ENCODE measurements at regions not wholly inside any gene's neighbourhood (a gene's known extent, or its start where the extent isn't known, plus 50 kb on each side); places are given as distances from the start of the nearest gene placed in this dataset. TPM values are rescaled to one million over a fixed set of nuclear protein-coding genes. Genes with fewer than 3 reads are reported as not detected.

GRCh38 chr18:33803636-33804035 lies 225.6 kb downstream of the ASXL3 start:
- ChIA-PET CTCF (no interaction called here), POLR2A (no interaction called here)
- Histone ChIP-seq H3K36me3 (ENCODE audit: control insufficient read depth, insufficient read depth, low read length) (no peaks in the 10 kb centered on the region), H3K4me3 (ENCODE audit: low read depth, low read length) (no peak overlapping the region), H3K27me3 (ENCODE audit: control insufficient read depth, insufficient read depth, low read length) (no peaks in the 10 kb centered on the region)
- no peak for TF ChIP-seq CTCF (IDR thresholded peaks at IDR 0.05; ENCODE audit: insufficient read depth, low read depth, low read length)
- DNase-seq (ENCODE audit: low read depth), result no peak

GRCh38 chr18:33802955-33803354 lies 224.9 kb downstream of the ASXL3 start:
- H3K27me3 ChIP-seq (ENCODE audit: control insufficient read depth, insufficient read depth, low read length), result no peaks in the 10 kb centered on the region
- no peak for DNase-seq (ENCODE audit: low read depth)
- no peak for TF ChIP-seq CTCF (IDR thresholded peaks at IDR 0.05; ENCODE audit: insufficient read depth, low read depth, low read length)
- ChIA-PET POLR2A (no interaction called here), CTCF (no interaction called here)
- no peaks in the 10 kb centered on the region for H3K36me3 ChIP-seq (ENCODE audit: control insufficient read depth, insufficient read depth, low read length)
- no peak overlapping the region for H3K4me3 ChIP-seq (ENCODE audit: low read depth, low read length)

Small RNAs in the stretch of these regions (small RNA-seq; reads per million reads assigned to genes)
- gene RF00019 (ENCODE audit: insufficient read length, low read depth, low replicate concordance), result not detected
